Fibroblast of the aortic adventitia (primary cell): ENCODE measurements at regions not wholly inside any gene's neighbourhood (a gene's known extent, or its start where the extent isn't known, plus 50 kb on each side); places are given as distances from the start of the nearest gene placed in this dataset.

ENCODE experiments used
- DNase-seq: peaks from one replicate; pipeline ENCODE4 v3.0.0-alpha.2; 2010; ENCODE audit warnings: low read depth
- H3K4me3 ChIP-seq: 2 replicates; pipeline ENCODE4 v1.5.1; 2011; ENCODE audit warnings: low read depth, mild to moderate bottlenecking, control low read depth, low read length, moderate library complexity
- TF ChIP-seq, protein P1 (sequence below): IDR thresholded peaks from 2 replicates; pipeline ENCODE4 v1.5.1; 2011; ENCODE audit warnings: mild to moderate bottlenecking, low read length, control low read depth, inconsistent platforms; ENCODE audit not compliant: insufficient read depth

DNA sequence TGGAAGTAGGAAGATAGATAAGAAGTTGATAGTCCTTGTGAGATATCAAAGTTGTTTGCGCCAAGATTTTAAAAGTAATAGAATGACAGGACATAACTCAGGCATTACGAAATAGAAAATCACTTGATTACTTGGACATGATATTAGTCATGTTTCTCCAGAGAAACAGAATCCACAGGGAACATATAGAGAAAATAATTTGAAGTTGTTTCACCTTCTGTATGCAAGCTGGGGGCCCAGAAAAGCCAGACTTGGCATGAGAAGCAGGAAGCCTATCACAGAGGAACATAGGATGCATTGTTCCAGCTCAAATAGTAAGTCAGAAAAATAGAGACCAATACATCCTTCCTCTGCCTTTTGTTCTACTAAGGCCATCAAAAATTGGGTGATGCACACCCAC is 715.9 kb downstream of the TECRL start:
- no peak for DNase-seq
- TF ChIP-seq, protein P1, sequence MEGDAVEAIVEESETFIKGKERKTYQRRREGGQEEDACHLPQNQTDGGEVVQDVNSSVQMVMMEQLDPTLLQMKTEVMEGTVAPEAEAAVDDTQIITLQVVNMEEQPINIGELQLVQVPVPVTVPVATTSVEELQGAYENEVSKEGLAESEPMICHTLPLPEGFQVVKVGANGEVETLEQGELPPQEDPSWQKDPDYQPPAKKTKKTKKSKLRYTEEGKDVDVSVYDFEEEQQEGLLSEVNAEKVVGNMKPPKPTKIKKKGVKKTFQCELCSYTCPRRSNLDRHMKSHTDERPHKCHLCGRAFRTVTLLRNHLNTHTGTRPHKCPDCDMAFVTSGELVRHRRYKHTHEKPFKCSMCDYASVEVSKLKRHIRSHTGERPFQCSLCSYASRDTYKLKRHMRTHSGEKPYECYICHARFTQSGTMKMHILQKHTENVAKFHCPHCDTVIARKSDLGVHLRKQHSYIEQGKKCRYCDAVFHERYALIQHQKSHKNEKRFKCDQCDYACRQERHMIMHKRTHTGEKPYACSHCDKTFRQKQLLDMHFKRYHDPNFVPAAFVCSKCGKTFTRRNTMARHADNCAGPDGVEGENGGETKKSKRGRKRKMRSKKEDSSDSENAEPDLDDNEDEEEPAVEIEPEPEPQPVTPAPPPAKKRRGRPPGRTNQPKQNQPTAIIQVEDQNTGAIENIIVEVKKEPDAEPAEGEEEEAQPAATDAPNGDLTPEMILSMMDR: no peak
- no peak overlapping the region for H3K4me3 ChIP-seq

DNA sequence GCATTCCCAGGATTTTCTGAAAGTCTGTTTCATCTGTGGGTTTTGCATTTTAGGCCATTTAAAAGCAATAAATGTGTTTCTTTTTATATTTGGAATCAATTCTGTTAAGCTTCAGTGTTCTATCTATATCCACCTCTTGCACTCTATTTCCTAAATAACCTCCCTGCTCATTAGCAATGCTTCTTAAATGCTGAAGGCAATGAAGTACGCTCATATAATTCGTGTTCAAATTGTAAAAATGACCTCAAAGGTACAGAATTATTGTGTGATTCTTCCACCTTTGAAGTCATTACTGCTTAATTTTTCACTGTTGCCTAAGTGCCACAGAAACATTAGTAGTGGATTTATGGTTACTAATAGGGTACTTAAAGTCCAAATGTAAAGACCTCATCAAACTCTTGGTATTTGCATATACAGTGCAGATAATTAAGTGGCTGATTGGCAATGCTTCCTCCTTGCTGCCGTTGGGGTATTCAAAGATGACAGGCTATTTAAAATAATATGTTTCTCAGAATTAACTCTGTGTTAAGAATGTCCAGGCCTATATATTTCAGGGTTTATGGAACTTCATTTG is 730.8 kb downstream of the TECRL start:
- no peak for DNase-seq
- no peak overlapping the region for H3K4me3 ChIP-seq
- TF ChIP-seq, protein P1: no peak

DNA sequence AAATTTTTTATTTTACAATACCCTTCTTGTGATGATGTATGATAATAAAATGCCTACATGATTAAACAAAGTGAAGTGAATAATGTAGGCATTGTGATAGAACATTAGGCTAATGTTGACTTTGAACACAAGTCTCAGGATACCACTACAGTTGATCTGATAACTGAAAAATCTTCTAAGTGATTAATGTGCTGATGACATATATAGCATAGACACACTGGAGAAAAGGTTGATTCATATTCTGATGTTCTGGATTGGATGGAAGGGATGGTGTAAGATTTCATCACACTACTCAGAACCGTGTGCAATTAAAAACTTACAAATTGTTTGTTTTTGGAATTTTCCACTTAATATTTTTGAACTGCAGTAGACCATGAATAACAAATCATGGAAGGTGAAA is 738.5 kb downstream of the TECRL start:
- DNase-seq: no peak
- TF ChIP-seq, protein P1: no peak
- H3K4me3 ChIP-seq: no peak overlapping the region

DNA sequence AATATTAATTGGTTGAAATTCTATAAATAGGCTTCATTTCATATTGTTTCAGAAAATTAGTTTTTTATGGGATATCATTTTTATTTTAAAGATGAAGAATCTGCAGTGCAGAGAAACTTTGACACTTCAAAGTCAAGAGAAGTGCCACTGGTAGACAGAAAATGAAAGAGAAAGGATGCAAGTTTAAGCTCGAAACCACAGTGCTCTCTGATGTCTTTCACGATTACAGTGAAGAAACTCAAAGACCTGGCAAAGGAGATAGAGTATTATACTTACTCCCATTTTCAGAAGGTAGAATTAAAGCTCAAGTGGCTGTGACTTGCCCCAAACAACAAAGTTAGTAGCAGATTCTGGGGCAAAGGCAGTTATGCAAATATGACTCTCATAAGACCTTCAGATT is 745.4 kb downstream of the TECRL start:
- no peak overlapping the region for H3K4me3 ChIP-seq
- TF ChIP-seq, protein P1: no peak
- no peak for DNase-seq

DNA sequence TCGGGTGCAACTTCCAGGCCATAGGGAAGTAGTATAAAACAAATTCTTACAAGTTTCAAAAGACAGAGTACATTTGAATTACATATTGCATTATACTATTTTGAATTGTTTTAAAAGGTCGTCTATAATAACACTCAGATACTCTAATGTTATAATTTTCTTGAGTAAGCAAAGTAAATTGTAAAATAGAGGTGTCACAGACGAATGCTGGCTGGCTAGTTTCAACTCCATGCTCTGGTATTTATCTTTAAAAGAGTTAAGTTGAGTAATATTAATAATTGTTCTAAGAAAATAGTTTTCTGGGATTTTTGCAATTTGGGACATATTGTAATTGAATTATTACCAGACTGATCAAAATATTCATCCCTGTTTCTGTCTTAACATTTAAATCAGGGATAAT is 764.9 kb downstream of the TECRL start:
- no peak overlapping the region for H3K4me3 ChIP-seq
- DNase-seq: no peak
- TF ChIP-seq, protein P1: no peak

DNA sequence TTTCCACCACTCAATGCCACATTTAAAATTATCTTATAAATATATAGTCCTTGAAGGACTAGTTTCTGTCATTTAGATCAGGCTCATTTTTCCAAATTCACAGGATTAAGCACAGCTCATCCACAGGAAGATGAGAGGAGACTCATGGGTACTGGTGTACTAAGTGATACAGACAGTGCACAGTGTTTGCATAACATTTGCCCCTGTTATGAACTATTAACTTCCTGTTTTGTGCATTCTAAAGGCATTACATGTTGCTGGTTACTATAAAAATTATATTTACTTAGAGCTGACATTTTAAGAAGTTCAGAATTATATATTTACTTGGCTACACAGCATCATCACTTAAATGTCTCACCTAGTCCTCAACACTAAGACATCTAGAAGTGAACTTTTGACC is 772.0 kb downstream of the TECRL start:
- TF ChIP-seq, protein P1: no peak
- H3K4me3 ChIP-seq: no peak overlapping the region
- DNase-seq: no peak

DNA sequence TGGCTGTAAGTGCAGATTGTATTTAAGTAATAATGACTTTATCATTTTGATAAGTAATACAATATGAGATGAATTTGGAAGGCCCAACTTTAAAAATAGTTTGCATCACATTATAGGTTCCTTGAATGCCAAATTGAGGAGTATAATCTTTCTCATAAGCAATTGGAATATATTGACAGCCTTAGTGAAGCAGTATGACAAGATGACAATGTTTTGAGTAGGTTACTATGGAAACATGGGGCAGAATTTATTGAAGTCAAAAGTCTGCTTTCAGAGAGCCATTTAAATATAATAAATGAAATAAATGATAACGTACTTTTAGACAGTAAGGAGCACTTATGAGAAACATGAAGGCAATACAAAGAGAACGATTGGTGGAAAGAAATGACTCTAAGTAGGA is 776.4 kb downstream of the TECRL start:
- no peak for DNase-seq
- TF ChIP-seq, protein P1: no peak
- no peak overlapping the region for H3K4me3 ChIP-seq
